Activated CD4-positive, alpha-beta memory T cell treated with anti-CD3 and anti-CD28 coated beads, Interleukin-2, amount 10 ng/mL, durations not matched to agents 7 days and 5 days (primary cell): ENCODE measurements at regions not wholly inside any gene's neighbourhood (a gene's known extent, or its start where the extent isn't known, plus 50 kb on each side); places are given as distances from the start of the nearest gene placed in this dataset.
"Not testable (repeated sequence)": the region's sequence is repeated elsewhere in the genome, so short reads cannot be mapped to it uniquely, and the experiment has no call there.

Experiments used
- CTCF ChIA-PET: fragments of 350-600 bp; sonication (Branson Sonifier 250); formaldehyde crosslinking; loops from one replicate; lab custom pipeline; 2021; ENCODE audit warnings: antibody characterized with exemption, inconsistent platforms; lab: Charles Lee
- POLR2A ChIA-PET: fragments of 350-600 bp; sonication (Branson Sonifier 250); formaldehyde crosslinking; loops from one replicate; lab custom pipeline; 2021; ENCODE audit warnings: antibody characterized with exemption; lab: Charles Lee
- DNase-seq: peaks from one replicate; pipeline ENCODE4 v3.0.0-alpha.2; 2020
- H3K27ac Mint-ChIP-seq: one replicate; pipeline ENCODE4 v1.8.0; 2021; ENCODE audit warnings: mild to moderate bottlenecking, mixed read lengths
- H3K27me3 Mint-ChIP-seq: one replicate; pipeline ENCODE4 v1.8.0; 2021; ENCODE audit warnings: mixed read lengths
- H3K36me3 Mint-ChIP-seq: one replicate; pipeline ENCODE4 v1.8.0; 2021; ENCODE audit warnings: low read depth, mixed read lengths
- H3K4me1 Mint-ChIP-seq: one replicate; pipeline ENCODE4 v1.8.0; 2021; ENCODE audit warnings: mixed read lengths
- H3K4me3 Mint-ChIP-seq: one replicate; pipeline ENCODE4 v1.8.0; 2021; ENCODE audit warnings: mild to moderate bottlenecking, mixed read lengths
- H3K9me3 Mint-ChIP-seq: one replicate; pipeline ENCODE4 v1.8.0; 2021; ENCODE audit warnings: mixed read lengths

DNA sequence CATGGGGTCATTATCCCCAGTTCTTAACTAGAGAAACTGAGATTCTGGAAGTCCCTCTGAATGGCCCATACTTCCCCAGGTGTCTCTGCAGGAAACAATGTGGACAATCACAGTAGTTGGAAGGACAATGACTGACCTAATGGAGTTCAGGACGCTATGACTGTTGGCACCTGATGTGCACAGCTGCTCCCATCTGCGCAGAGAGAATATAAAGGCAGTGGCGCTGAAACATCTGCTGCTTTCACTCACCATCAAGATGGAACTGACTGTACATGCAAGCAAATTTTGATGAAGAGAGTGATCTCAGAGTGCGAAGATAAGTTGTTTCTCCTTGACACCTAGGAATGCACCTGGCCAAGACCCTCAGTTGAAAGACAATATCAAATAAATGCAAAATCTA is 395.7 kb upstream of the ASIC2 start:
- POLR2A ChIA-PET = no interaction called here
- Mint-ChIP-seq H3K27ac (no peak overlapping the region), H3K9me3 (no peaks in the 10 kb centered on the region), H3K27me3 (no peaks in the 10 kb centered on the region), H3K4me3 (no peak overlapping the region), H3K4me1 (no peaks in the 10 kb centered on the region), H3K36me3 (no peaks in the 10 kb centered on the region)
- no peak for DNase-seq
- CTCF ChIA-PET = no interaction called here

DNA sequence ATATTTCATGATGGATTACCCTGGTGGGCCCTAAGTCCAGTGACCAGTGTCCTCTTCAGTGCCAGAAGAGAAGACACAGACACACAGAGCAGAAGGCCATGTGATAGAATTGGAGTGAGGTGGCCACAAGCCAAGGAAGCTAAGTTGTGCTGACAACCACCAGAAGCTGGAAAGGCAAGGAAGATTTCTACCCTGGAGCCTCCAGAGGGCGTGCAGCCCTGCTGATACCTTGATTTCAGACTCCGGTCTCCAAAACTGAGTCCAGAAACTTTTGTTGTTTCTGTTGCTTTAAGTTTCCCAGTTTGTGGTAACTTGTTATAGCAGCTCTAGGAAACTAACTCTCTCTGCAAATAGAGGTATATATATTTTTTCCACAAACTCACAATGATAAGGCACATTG is 396.6 kb upstream of the ASIC2 start:
- Mint-ChIP-seq H3K27ac (no peak overlapping the region), H3K27me3 (peaks cover 3% of the 10 kb centered on the region), H3K9me3 (no peaks in the 10 kb centered on the region), H3K4me3 (no peak overlapping the region), H3K36me3 (no peaks in the 10 kb centered on the region), H3K4me1 (no peaks in the 10 kb centered on the region)
- ChIA-PET POLR2A (no interaction called here), CTCF (no interaction called here)
- DNase-seq = no peak

DNA sequence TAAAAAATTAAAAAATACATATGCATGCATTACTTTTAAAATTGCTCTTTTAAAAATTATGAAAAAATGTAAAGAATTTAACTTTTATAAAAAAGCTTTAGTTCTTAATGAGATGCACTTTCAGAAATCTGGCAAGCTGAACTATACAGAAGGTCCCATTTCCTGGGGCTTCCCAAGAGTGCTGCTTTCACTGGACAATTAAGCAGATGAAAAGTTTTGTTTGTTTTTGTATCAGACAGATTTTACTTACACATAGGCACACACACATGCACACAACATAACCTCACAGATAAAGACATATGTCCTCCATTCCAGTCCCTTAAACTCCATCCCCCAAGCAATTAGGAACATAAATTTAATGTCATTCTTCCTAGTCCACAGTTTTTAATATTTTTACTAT is 402.3 kb upstream of the ASIC2 start:
- Mint-ChIP-seq H3K9me3 (no peaks in the 10 kb centered on the region), H3K27me3 (peaks cover 5% of the 10 kb centered on the region), H3K4me3 (no peak overlapping the region), H3K27ac (no peak overlapping the region), H3K4me1 (no peaks in the 10 kb centered on the region), H3K36me3 (no peaks in the 10 kb centered on the region)
- CTCF ChIA-PET = no interaction called here
- POLR2A ChIA-PET = no interaction called here
- no peak for DNase-seq

DNA sequence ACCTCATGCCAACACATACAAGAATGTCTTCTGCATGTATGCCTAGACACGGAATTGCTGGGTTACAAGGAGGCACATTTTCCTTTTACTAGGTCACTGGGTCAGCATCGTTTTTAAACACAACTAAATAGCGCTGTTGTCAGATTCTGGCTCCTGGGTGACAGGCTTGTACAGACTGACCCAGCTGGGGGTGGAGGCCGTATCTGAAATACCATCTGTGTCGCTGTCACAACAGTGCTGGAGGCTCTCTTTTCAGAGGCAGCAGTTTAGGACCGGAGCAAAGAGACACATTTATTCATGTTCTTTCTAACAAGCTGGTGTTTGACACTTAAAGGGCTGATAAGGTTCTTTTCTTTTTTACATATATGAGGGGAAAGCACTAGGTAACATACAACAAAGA is 403.0 kb upstream of the ASIC2 start:
- H3K27me3 Mint-ChIP-seq = peaks cover 5% of the 10 kb centered on the region
- H3K36me3 Mint-ChIP-seq = no peaks in the 10 kb centered on the region
- CTCF ChIA-PET = no interaction called here
- no peak overlapping the region for H3K27ac Mint-ChIP-seq
- POLR2A ChIA-PET = no interaction called here
- H3K9me3 Mint-ChIP-seq = no peaks in the 10 kb centered on the region
- no peak for DNase-seq
- H3K4me3 Mint-ChIP-seq = no peak overlapping the region
- no peaks in the 10 kb centered on the region for H3K4me1 Mint-ChIP-seq

DNA sequence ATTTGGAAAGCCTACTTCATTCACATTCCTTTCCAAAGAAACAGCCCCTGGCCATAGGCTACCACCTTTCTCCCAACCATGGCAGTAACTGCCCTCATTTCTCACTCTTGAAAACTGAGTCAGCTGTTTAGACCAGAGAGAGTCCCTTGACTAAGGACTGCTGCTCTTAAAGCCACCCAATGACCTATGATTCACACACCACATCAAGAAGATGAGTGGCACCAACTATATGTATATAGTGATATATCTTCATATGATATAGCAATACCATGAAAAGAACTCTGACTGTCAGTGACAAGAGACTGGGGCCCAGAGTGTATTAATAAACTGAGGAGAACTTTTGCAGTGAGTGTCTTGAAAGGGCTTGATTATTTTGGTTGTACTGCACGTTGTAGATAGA is 404.5 kb upstream of the ASIC2 start:
- H3K4me3 Mint-ChIP-seq = no peak overlapping the region
- no peaks in the 10 kb centered on the region for H3K4me1 Mint-ChIP-seq
- no peaks in the 10 kb centered on the region for H3K36me3 Mint-ChIP-seq
- H3K9me3 Mint-ChIP-seq = no peaks in the 10 kb centered on the region
- POLR2A ChIA-PET = no interaction called here
- no peak for DNase-seq
- H3K27ac Mint-ChIP-seq = no peak overlapping the region
- H3K27me3 Mint-ChIP-seq = peaks cover 5% of the 10 kb centered on the region
- CTCF ChIA-PET = no interaction called here

DNA sequence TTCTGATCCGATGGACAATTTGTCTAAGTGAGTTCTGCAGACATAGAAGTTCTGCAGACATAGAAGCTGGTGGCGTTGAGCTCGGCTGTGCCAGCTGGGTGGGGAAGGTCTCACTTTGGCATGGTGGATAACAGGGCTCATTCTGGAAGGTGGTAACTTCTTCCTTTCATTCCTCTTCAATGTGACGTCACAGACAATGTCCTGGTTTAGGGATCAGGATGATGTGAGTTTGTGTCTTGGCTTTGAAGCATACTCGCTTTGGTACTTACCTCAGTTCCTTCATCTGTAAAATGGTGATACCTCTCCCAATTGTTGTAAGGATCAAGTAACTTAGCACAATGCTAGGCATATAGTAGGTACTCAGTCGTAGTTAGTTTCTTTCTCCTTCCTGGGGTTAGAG is 408.8 kb upstream of the ASIC2 start:
- CTCF ChIA-PET = no interaction called here
- Mint-ChIP-seq H3K27me3 (peaks cover 3% of the 10 kb centered on the region), H3K36me3 (no peaks in the 10 kb centered on the region), H3K9me3 (no peaks in the 10 kb centered on the region), H3K4me1 (no peaks in the 10 kb centered on the region), H3K4me3 (no peak overlapping the region), H3K27ac (no peak overlapping the region)
- no peak for DNase-seq
- POLR2A ChIA-PET = no interaction called here

DNA sequence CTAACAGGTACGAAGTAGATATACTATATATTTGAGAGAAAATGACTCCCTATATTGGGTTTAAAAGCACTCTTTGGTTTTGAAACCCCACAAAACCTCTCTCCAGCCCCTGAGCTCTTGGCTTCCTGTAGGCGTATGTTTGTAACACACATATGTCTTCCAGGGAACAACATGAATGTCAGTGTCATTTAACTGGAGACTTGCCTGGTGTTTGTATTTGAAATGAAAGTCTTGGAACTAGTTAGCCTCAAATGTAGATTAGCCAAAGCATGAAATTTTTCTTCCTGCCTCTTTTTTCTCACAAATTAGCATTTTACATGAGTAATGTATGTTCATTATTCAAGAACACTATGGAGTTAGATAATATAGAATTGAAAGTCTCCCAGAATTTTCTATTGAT is 411.8 kb upstream of the ASIC2 start:
- ChIA-PET POLR2A (no interaction called here), CTCF (interaction anchor here (0.8 kb wide), 1 partner anchor 601 kb away, joined by 3 read pairs; no protein-coding TSS in a partner anchor)
- Mint-ChIP-seq H3K9me3 (no peaks in the 10 kb centered on the region), H3K27me3 (peaks cover 4% of the 10 kb centered on the region), H3K4me3 (no peak overlapping the region), H3K4me1 (no peaks in the 10 kb centered on the region), H3K27ac (no peak overlapping the region), H3K36me3 (no peaks in the 10 kb centered on the region)
- DNase-seq = no peak

DNA sequence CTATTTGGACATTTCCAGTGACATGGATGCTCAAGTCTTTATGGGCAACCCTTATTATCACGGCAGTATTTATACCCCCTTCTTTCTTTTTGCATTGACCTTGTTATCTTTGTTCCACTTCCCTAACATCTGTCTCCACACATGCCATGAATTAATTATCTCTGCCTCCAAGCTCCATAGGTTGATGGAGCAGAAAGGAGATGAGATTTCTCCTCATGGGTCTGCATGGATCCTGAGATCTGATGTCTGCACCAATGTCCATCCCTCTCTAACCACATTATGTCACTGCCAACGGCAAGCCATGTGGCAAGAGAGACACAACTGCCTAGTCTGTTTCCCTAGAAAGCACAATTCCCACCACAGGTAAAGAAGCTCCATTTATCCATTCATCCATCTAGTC is 416.8 kb upstream of the ASIC2 start:
- ChIA-PET POLR2A (no interaction called here), CTCF (no interaction called here)
- no peak for DNase-seq
- H3K9me3 Mint-ChIP-seq = no peaks in the 10 kb centered on the region
- peaks cover 4% of the 10 kb centered on the region for H3K27me3 Mint-ChIP-seq
- H3K4me3 Mint-ChIP-seq = no peak overlapping the region
- H3K36me3 Mint-ChIP-seq = no peaks in the 10 kb centered on the region
- no peak overlapping the region for H3K27ac Mint-ChIP-seq
- no peaks in the 10 kb centered on the region for H3K4me1 Mint-ChIP-seq

DNA sequence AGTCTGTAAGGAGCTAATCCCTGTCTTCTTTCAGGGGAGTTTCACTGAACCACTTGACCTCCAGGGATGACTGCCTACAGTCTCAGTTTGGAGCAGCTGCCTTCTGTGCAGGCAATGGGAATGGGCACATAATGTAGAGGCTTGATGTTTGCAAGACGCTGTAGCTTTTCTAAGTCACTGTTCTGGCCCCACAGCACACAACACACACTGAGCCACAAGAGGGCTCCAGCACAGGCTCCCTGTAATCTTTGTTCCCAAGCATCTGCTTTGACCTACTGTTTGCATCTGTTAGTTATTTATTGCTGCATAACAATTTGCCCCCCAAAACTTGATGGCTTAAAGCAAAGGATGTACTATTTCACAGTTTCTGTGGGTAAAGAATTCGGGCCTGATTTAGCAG is 419.0 kb upstream of the ASIC2 start:
- no peaks in the 10 kb centered on the region for H3K4me1 Mint-ChIP-seq
- H3K36me3 Mint-ChIP-seq = no peaks in the 10 kb centered on the region
- ChIA-PET POLR2A (no interaction called here), CTCF (interaction anchor here (1.2 kb wide), 1 partner anchor 39 kb away, joined by 5 read pairs; no protein-coding TSS in a partner anchor)
- no peaks in the 10 kb centered on the region for H3K9me3 Mint-ChIP-seq
- DNase-seq = no peak
- H3K27me3 Mint-ChIP-seq = peaks cover 3% of the 10 kb centered on the region
- H3K27ac Mint-ChIP-seq = no peak overlapping the region
- no peak overlapping the region for H3K4me3 Mint-ChIP-seq

DNA sequence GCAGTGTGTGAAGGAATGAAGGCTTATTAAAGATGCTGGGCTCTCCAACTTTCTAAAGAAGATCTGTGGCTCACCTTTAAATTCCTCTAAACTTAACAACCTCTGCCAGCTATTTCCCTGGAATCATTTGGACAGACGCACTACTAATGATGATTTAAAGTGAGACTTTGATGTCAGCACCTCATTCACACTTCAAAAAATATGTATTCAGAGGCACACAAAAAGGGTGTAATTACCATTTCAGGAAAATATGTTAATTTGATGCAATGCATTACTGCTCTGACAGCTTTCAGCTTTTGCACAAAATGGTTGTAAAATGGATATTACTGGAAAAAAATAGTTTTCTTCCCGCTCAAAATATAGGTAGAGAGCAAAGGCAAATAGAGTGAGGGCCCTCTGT is 423.9 kb upstream of the ASIC2 start:
- H3K27me3 Mint-ChIP-seq = peaks cover 2% of the 10 kb centered on the region
- POLR2A ChIA-PET = no interaction called here
- H3K36me3 Mint-ChIP-seq = no peaks in the 10 kb centered on the region
- H3K27ac Mint-ChIP-seq = no peak overlapping the region
- CTCF ChIA-PET = no interaction called here
- DNase-seq = no peak
- H3K9me3 Mint-ChIP-seq = no peaks in the 10 kb centered on the region
- H3K4me3 Mint-ChIP-seq = no peak overlapping the region
- H3K4me1 Mint-ChIP-seq = no peaks in the 10 kb centered on the region

DNA sequence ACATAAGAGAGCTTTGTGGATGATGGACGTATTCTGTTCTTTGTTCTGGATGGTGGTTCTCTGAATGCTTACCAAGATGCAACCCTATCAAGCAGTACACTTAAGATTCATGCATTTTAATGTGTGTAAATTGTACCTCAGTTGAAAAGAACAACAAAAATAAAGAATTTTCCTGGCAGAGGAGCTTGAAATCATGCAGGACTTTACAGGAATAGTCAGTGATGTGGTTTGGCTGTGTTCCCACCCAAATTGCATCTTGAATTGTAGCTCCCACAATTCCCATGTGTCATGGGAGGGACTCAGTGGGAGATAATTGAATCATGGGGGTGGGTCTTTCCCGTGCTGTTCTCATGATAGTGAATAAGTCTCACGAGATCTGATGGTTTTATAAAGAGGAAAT is 430.6 kb upstream of the ASIC2 start:
- POLR2A ChIA-PET, H3K27ac Mint-ChIP-seq, H3K4me1 Mint-ChIP-seq, H3K27me3 Mint-ChIP-seq, H3K4me3 Mint-ChIP-seq, H3K36me3 Mint-ChIP-seq, DNase-seq, H3K9me3 Mint-ChIP-seq: not testable (repeated sequence)
- CTCF ChIA-PET = interaction anchor here (1.5 kb wide), 1 partner anchor 27 kb away, joined by 8 read pairs; no protein-coding TSS in a partner anchor

DNA sequence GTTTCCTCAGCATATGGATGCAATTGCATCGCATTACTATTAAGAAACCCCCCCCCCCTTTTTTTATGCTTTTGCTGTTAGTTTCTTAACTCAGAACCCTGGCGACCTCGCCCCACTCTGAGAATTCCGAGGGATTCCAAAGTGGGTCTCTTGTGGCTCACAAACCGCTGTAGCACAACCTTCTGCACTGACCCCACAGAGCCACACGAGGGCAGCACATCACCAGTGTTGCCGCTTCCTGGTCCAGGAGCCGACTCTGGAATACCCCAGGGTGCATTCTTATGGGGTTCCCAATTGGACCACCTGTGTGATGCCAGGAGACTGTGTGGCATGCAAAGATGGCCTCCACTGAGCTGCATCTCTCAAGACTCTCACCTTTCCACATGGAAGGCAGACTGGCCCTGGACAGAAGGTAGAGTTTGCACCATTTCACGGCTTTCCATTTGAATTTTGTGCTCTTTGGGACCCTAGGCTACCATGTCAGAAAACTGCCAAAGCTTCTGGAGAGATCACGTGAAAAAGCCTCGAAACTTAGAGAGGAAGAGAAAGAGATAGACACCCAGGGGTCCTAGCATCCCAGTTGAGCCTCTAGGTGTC is 432.7 kb upstream of the ASIC2 start:
- H3K9me3 Mint-ChIP-seq = no peaks in the 10 kb centered on the region
- CTCF ChIA-PET = interaction anchor here (0.6 to 2.3 kb wide), 2 partner anchors 25 to 42 kb away, joined by 4 to 11 read pairs; no protein-coding TSS in a partner anchor
- peak; percentile 22 for DNase-seq
- H3K4me3 Mint-ChIP-seq = no peak overlapping the region
- POLR2A ChIA-PET = no interaction called here
- no peaks in the 10 kb centered on the region for H3K4me1 Mint-ChIP-seq
- H3K27ac Mint-ChIP-seq = no peak overlapping the region
- no peaks in the 10 kb centered on the region for H3K36me3 Mint-ChIP-seq
- H3K27me3 Mint-ChIP-seq = peaks cover 4% of the 10 kb centered on the region

DNA sequence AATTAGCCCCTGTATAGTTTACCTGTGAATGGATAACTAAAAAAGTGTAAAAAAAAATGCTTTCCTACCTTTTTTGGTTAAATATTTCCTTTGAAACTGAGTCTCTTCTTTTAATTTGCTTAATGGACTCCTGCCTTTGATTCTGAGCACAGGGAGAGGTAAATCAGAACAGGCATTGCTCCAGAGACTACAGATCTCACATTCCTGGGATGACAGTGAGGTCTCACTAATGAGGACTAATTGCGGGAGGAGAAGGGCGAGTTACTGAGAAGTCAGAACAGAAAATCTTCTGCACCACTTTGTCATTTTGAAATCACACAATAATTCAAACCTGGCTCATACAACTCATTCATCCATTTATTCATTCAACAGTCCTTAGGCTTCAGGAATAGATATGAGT is 437.0 kb upstream of the ASIC2 start:
- Mint-ChIP-seq H3K27ac (no peak overlapping the region), H3K27me3 (peaks cover 2% of the 10 kb centered on the region), H3K4me1 (no peaks in the 10 kb centered on the region), H3K36me3 (no peaks in the 10 kb centered on the region), H3K9me3 (no peaks in the 10 kb centered on the region), H3K4me3 (no peak overlapping the region)
- no peak for DNase-seq
- ChIA-PET POLR2A (no interaction called here), CTCF (no interaction called here)

DNA sequence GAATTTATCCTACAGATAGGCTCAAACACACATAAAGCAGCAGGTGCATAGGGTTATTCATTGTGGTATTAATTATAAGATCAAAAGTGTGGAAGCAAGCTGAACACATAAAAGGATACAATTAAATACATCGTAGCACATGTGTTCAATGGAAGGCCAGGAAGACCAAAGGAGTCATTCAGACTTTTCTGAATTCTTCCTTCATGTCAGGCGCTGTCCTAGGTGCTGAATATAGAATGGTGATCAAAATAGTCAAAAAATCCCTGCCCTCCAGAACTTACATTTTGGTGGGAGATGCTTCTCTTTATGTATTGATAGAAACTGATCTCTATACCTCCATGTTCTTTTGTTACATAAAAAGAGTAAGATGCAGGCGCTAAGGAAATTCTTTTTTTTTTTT is 439.0 kb upstream of the ASIC2 start:
- no peak overlapping the region for H3K4me3 Mint-ChIP-seq
- H3K4me1 Mint-ChIP-seq = no peaks in the 10 kb centered on the region
- H3K27ac Mint-ChIP-seq = no peak overlapping the region
- DNase-seq = no peak
- ChIA-PET CTCF (interaction anchor here (0.9 kb wide), 1 partner anchor 18 kb away, joined by 5 read pairs; no protein-coding TSS in a partner anchor), POLR2A (no interaction called here)
- no peaks in the 10 kb centered on the region for H3K9me3 Mint-ChIP-seq
- H3K36me3 Mint-ChIP-seq = no peaks in the 10 kb centered on the region
- H3K27me3 Mint-ChIP-seq = peaks cover 2% of the 10 kb centered on the region
